Nephron (organoid): ENCODE measurements at regions not wholly inside any gene's neighbourhood (a gene's known extent, or its start where the extent isn't known, plus 50 kb on each side); places are given as distances from the start of the nearest gene placed in this dataset.

Source experiments
- H3K27ac Mint-ChIP-seq, 3 experiments: 2 replicates each; pipeline ENCODE4 v1.8.0; 2020; ENCODE audit warnings: mixed read lengths in 3 of 3, mild to moderate bottlenecking in 2 of 3, moderate library complexity in 1 of 3
- H3K27me3 Mint-ChIP-seq: 2 replicates; pipeline ENCODE4 v1.8.0; 2021; ENCODE audit warnings: low read depth, mild to moderate bottlenecking, moderate library complexity, mixed read lengths
- H3K36me3 Mint-ChIP-seq: 2 replicates; pipeline ENCODE4 v1.8.0; 2020; ENCODE audit warnings: low read depth, mixed read lengths
- H3K4me1 Mint-ChIP-seq: 2 replicates; pipeline ENCODE4 v1.8.0; 2020; ENCODE audit warnings: mixed read lengths
- H3K4me3 Mint-ChIP-seq, 3 experiments: 2 replicates each; pipeline ENCODE4 v1.8.0; 2020; ENCODE audit warnings: mild to moderate bottlenecking in 3 of 3, mixed read lengths in 3 of 3, moderate library complexity in 2 of 3
- H3K9me3 Mint-ChIP-seq: 2 replicates; pipeline ENCODE4 v1.8.0; 2020; ENCODE audit warnings: mixed read lengths
- TF ChIP-seq, protein P1 (sequence below), 3 experiments: fragments of 200-600 bp; sonication (generic); IDR thresholded peaks; one replicate each; pipeline ENCODE4 v1.5.0; 2021; ENCODE audit warnings: antibody characterized with exemption in 3 of 3; ENCODE audit not compliant: unreplicated experiment in 3 of 3

DNA sequence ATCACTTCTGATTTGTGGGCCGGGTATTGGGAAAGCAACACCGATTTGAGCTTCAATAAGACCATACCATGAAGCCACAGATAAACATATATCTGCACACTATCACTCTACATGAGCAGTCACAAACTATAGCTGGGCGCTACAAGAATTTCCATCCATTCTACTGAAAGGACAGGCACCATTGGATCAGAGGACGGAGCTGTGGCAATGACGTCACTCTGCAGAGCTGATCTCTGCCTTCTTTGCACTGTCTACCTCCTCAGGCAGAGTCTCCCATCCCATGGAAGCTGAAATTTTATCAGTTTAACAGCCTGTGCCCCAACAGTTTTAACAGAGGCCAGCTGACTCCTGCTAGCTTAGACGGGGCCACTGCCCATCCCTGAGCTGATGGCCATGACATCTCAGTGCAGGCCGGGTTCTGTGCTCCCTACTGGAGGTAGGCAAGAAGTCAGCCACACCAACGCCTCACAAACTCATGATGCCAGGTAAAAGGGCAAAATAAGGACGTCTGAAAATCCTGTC, 389.6 kb upstream of the SALL3 start:
- Mint-ChIP-seq H3K4me1 (peaks cover 13% of the 10 kb centered on the region), H3K27me3 (peaks cover 5% of the 10 kb centered on the region), H3K36me3 (no peaks in the 10 kb centered on the region), H3K4me3 (no peak overlapping the region), H3K9me3 (peaks cover 13% of the 10 kb centered on the region), H3K27ac (no peak overlapping the region)
- TF ChIP-seq, protein P1, sequence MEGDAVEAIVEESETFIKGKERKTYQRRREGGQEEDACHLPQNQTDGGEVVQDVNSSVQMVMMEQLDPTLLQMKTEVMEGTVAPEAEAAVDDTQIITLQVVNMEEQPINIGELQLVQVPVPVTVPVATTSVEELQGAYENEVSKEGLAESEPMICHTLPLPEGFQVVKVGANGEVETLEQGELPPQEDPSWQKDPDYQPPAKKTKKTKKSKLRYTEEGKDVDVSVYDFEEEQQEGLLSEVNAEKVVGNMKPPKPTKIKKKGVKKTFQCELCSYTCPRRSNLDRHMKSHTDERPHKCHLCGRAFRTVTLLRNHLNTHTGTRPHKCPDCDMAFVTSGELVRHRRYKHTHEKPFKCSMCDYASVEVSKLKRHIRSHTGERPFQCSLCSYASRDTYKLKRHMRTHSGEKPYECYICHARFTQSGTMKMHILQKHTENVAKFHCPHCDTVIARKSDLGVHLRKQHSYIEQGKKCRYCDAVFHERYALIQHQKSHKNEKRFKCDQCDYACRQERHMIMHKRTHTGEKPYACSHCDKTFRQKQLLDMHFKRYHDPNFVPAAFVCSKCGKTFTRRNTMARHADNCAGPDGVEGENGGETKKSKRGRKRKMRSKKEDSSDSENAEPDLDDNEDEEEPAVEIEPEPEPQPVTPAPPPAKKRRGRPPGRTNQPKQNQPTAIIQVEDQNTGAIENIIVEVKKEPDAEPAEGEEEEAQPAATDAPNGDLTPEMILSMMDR (IDR thresholded peaks at IDR 0.05; ENCODE audit: unreplicated experiment in 3 of 3), result no peak

DNA sequence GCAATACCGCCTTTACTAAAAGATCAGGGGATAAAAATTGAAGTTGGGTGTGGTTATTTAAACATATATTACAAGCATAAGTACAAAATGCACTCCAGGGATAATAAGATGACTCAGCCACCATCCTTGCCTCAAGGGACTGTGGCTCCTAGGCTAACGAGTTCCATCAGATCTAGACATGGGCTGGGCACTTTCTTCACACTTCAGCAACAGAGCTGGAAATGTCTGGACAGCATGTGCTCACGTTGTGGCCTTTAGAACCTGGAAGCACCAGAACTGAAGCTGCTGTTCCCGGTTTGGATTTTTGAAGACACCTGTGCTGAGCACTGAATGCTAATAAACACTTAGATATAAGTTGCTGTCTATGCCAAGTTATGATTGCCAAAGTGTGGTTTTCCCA, 384.2 kb upstream of the SALL3 start:
- no peak overlapping the region for H3K4me3 Mint-ChIP-seq
- H3K27me3 Mint-ChIP-seq, result peaks cover 14% of the 10 kb centered on the region
- no peaks in the 10 kb centered on the region for H3K36me3 Mint-ChIP-seq
- H3K27ac Mint-ChIP-seq, result no peak overlapping the region
- no peaks in the 10 kb centered on the region for H3K4me1 Mint-ChIP-seq
- peaks cover 13% of the 10 kb centered on the region for H3K9me3 Mint-ChIP-seq
- TF ChIP-seq, protein P1 (IDR thresholded peaks at IDR 0.05; ENCODE audit: unreplicated experiment in 3 of 3), result no peak

DNA sequence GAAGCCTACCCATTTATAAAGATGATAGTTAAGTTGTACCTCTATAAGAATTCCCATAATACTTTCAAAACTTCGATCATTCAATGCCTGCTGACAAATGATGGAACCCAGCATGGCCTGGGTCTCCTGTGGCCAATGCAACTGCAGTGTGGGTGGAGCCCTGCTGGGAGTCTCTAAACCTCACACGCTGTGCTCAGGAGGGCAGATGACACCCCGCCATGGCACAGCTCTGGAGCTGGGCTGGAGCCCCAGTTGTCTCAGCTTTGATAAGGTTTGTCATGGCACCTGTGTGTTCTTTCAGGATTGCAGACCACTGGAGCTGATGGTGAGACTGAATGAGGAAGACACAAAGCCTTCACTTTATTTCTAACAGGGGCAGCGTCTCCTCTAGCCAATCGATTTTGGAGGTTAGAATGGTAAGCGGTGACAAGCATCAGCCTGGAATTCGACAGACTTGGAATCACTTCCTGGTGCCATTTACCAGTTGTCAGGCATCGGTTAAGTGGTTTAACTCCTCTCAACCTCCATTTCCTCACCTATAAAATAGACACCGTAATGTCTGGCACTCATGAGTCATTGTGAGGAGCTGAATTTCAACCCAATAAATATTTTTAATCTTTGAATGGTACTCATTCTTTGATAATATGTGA, 383.6 kb upstream of the SALL3 start:
- no peaks in the 10 kb centered on the region for H3K36me3 Mint-ChIP-seq
- no peaks in the 10 kb centered on the region for H3K4me1 Mint-ChIP-seq
- H3K9me3 Mint-ChIP-seq, result peaks cover 13% of the 10 kb centered on the region
- H3K27ac Mint-ChIP-seq, result no peak overlapping the region
- peaks cover 20% of the 10 kb centered on the region for H3K27me3 Mint-ChIP-seq
- TF ChIP-seq, protein P1 (IDR thresholded peaks at IDR 0.05; ENCODE audit: unreplicated experiment in 3 of 3), result no peak
- H3K4me3 Mint-ChIP-seq, result no peak overlapping the region

- TF ChIP-seq, protein P1 (IDR thresholded peaks at IDR 0.05; ENCODE audit: unreplicated experiment in 3 of 3), result no peak
- Mint-ChIP-seq H3K36me3 (no peaks in the 10 kb centered on the region), H3K27ac (no peak overlapping the region), H3K9me3 (peaks cover 12% of the 10 kb centered on the region), H3K4me1 (no peaks in the 10 kb centered on the region), H3K27me3 (peaks cover 22% of the 10 kb centered on the region), H3K4me3 (no peak overlapping the region)
Measured at GRCh38 chr18:78596794-78597345, 382.7 kb upstream of the SALL3 start.

DNA sequence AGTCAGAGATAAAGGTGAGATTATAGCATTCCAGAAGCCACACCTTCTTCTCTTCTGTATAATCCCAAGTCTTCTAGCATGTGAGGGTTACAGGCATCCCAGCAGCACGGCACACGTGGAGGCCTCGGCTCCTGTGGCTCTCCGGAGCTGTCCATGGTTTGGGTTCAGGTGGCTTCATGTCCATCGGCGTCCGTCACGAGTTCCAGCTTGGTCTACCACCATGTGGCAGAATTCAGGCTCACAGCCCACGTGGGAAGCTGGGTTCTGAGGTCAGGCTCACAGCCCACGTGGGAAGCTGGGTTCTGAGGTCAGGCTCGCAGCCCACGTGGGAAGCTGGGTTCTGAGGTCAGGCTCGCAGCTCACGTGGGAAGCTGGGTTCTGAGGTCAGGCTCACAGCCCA, 378.3 kb upstream of the SALL3 start:
- Mint-ChIP-seq H3K27me3 (peaks cover 59% of the 10 kb centered on the region), H3K4me1 (peaks cover 5% of the 10 kb centered on the region), H3K9me3 (peaks cover 6% of the 10 kb centered on the region), H3K27ac (no peak overlapping the region), H3K4me3 (no peak overlapping the region), H3K36me3 (no peaks in the 10 kb centered on the region)
- TF ChIP-seq, protein P1 (IDR thresholded peaks at IDR 0.05; ENCODE audit: unreplicated experiment in 3 of 3), result no peak

DNA sequence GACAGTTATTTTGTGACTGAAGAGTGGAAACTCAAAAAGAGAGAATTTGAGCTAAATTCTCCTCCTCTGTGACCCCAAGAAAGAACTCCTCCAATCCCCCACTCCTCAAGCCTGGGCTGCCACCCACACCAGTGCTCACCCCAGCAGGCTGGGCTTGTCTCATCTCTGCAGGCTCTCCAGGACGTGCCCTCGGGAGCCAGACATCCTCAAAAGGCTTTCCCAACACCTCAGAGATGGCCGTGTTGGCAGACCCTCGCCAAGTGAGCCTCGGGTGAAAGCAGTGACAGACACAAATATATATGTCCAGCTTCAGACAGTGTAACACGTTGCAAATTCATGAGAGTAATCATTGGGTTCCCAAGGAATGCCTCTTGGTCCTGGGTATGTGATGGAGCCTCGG, 377.7 kb upstream of the SALL3 start:
- peaks cover 59% of the 10 kb centered on the region for H3K27me3 Mint-ChIP-seq
- TF ChIP-seq, protein P1 (IDR thresholded peaks at IDR 0.05; ENCODE audit: unreplicated experiment in 3 of 3), result no peak
- H3K27ac Mint-ChIP-seq, result no peak overlapping the region
- H3K36me3 Mint-ChIP-seq, result no peaks in the 10 kb centered on the region
- no peak overlapping the region for H3K4me3 Mint-ChIP-seq
- H3K4me1 Mint-ChIP-seq, result peaks cover 5% of the 10 kb centered on the region
- peaks cover 9% of the 10 kb centered on the region for H3K9me3 Mint-ChIP-seq
